ENCODE measurements at regions not wholly inside any gene's neighbourhood (a gene's known extent, or its start where the extent isn't known, plus 50 kb on each side); places are given as distances from the start of the nearest gene placed in this dataset.

- peak in 1 of 2 experiments; percentile 4 for DNase-seq
Measured at GRCh38 chr4:136829280-136829679, 703.0 kb downstream of the PCDH18 start.

- no peak for DNase-seq
Measured at GRCh38 chr4:136823020-136823419, 709.3 kb downstream of the PCDH18 start.

- DNase-seq, result no peak
Measured at GRCh38 chr4:136818811-136819330, 713.4 kb downstream of the PCDH18 start.

- DNase-seq, result no peak
Measured at GRCh38 chr4:136812100-136812880, 720.0 kb downstream of the PCDH18 start.

GRCh38 chr4:136811496-136812077 is 720.7 kb downstream of the PCDH18 start:
- DNase-seq, result no peak

GRCh38 chr4:136810626-136811025 is 721.7 kb downstream of the PCDH18 start:
- no peak for DNase-seq

GRCh38 chr4:136806844-136807243 is 725.5 kb downstream of the PCDH18 start:
- DNase-seq, result no peak

GRCh38 chr4:136805617-136806016 is 726.7 kb downstream of the PCDH18 start:
- no peak for DNase-seq

- no peak for DNase-seq
Measured at GRCh38 chr4:136803433-136803832, 728.9 kb downstream of the PCDH18 start.

GRCh38 chr4:136800248-136800647 is 732.0 kb downstream of the PCDH18 start:
- no peak for DNase-seq

GRCh38 chr4:136796953-136797352 is 735.3 kb downstream of the PCDH18 start:
- DNase-seq, result no peak

- DNase-seq, result no peak
Measured at GRCh38 chr4:136793848-136794247, 738.4 kb downstream of the PCDH18 start.

- DNase-seq, result no peak
Measured at GRCh38 chr4:136784326-136784725, 748.0 kb downstream of the PCDH18 start.

GRCh38 chr4:136769717-136770116 is 762.6 kb downstream of the PCDH18 start:
- DNase-seq, result no peak

- DNase-seq, result no peak
Measured at GRCh38 chr4:136768925-136769275, 763.4 kb downstream of the PCDH18 start.

- DNase-seq, result no peak
Measured at GRCh38 chr4:136768213-136768924, 763.9 kb downstream of the PCDH18 start.

- DNase-seq, result no peak
Measured at GRCh38 chr4:136763919-136764318, 768.4 kb downstream of the PCDH18 start.

- no peak for DNase-seq
Measured at GRCh38 chr4:136755531-136755916, 776.8 kb downstream of the PCDH18 start.

- no peak for DNase-seq
Measured at GRCh38 chr4:136754810-136755530, 777.3 kb downstream of the PCDH18 start.

- no peak for DNase-seq
Measured at GRCh38 chr4:136751556-136751955, 780.7 kb downstream of the PCDH18 start.

- DNase-seq, result no peak
Measured at GRCh38 chr4:136750897-136751296, 781.4 kb downstream of the PCDH18 start.

- DNase-seq, result no peak
Measured at GRCh38 chr4:136749989-136750388, 782.3 kb downstream of the PCDH18 start.

GRCh38 chr4:136748773-136749172 is 783.5 kb downstream of the PCDH18 start:
- no peak for DNase-seq
